ENCODE measurements at regions not wholly inside any gene's neighbourhood (a gene's known extent, or its start where the extent isn't known, plus 50 kb on each side); places are given as distances from the start of the nearest gene placed in this dataset.

GRCh38 chr9:110106661-110107060 lies 101.3 kb downstream of the C9orf152 start:
- no peak overlapping the region for H3K4me2 ChIP-seq
- no peak overlapping the region for H3K4me3 ChIP-seq
- H3K9ac ChIP-seq = no peak overlapping the region
- no peak overlapping the region for H3K27ac ChIP-seq
- H4K20me1 ChIP-seq = no peaks in the 10 kb centered on the region
- TF ChIP-seq Cebpa-rat (IDR thresholded peaks at IDR 0.05) = no peak
- no peaks in the 10 kb centered on the region for H3K36me3 ChIP-seq
- no peaks in the 10 kb centered on the region for H3K27me3 ChIP-seq
- no peaks in the 10 kb centered on the region for H3K9me3 ChIP-seq
- H3K4me1 ChIP-seq = peaks cover 3% of the 10 kb centered on the region; the same call in 1 of the 2 replicates

DNA sequence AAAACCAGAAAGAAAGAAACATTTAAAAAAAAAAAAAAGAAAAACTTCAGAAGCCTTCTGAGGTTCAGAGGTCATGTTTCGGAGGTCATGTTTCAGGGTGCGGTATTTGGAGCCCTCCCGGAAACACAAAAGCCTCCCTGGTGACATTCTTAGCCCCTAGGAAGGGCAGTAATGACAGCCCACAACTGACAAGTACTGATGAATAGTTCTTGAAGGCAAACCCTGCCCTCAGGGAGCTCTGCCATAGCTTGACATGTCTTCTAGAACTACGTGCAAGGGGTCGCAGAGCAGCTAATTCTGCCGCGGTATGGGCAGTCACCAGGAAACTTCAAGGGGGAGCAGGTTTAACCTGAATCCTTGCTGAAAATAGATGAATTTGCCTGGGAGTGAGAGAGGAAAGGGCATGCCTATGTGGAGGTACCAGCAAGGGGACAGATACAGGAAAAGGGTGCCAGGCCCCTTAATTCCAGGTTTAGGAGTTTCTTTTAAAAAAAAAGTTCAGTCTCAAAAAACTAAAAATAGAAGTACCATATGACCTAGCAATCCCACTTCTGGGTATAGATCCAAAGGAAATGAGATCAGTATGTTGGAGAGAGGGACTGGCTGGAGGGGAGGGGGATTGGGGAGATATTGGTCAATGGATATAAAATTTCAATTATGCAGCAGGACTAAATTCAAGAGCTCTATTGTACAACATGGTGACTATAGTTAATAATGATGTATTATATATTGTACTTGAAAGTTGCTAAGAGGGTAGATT lies 98.4 kb downstream of the C9orf152 start:
- TF ChIP-seq Cebpa-rat (IDR thresholded peaks at IDR 0.05) = no peak
- no peak overlapping the region for H3K9ac ChIP-seq
- no peaks in the 10 kb centered on the region for H3K27me3 ChIP-seq
- H3K36me3 ChIP-seq = no peaks in the 10 kb centered on the region
- no peak overlapping the region for H3K4me2 ChIP-seq
- no peak overlapping the region for H3K27ac ChIP-seq
- no peaks in the 10 kb centered on the region for H3K9me3 ChIP-seq
- H3K4me3 ChIP-seq = no peak overlapping the region
- peaks cover 4% of the 10 kb centered on the region for H3K4me1 ChIP-seq
- no peaks in the 10 kb centered on the region for H4K20me1 ChIP-seq

GRCh38 chr9:110110154-110110553 lies 97.8 kb downstream of the C9orf152 start:
- no peaks in the 10 kb centered on the region for H3K9me3 ChIP-seq
- H3K27me3 ChIP-seq = no peaks in the 10 kb centered on the region
- no peak overlapping the region for H3K4me3 ChIP-seq
- no peaks in the 10 kb centered on the region for H4K20me1 ChIP-seq
- no peak overlapping the region for H3K9ac ChIP-seq
- no peak overlapping the region for H3K27ac ChIP-seq
- no peak for TF ChIP-seq Cebpa-rat (IDR thresholded peaks at IDR 0.05)
- 0 out of 2 replicates have a peak overlapping the region, but pooled peaks have one; percentile 5 for H3K4me2 ChIP-seq
- H3K4me1 ChIP-seq = peaks cover 9% of the 10 kb centered on the region
- no peaks in the 10 kb centered on the region for H3K36me3 ChIP-seq

GRCh38 chr9:110111868-110112267 lies 96.1 kb downstream of the C9orf152 start:
- no peak overlapping the region for H3K4me2 ChIP-seq
- peaks cover 9% of the 10 kb centered on the region for H3K4me1 ChIP-seq
- no peak for TF ChIP-seq Cebpa-rat (IDR thresholded peaks at IDR 0.05)

DNA sequence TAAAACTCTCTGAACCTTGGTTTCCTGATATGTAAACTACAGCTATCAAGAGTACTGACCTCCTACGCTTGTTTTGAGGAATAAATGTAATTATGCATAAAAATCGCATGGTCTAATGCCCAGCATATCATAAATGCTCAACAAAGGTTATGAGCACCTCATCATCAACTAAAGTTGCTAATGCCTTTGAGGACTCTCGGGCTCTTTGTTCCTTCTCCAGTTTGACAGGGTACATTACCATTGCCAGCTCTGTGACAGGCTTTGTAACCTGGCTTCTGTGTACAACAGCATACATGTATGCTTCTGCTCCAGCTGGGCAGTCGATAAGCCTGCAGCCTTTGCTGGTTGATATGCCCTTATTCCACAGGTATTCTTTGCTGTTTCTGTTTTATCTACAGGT lies 95.2 kb downstream of the C9orf152 start:
- H3K9me3 ChIP-seq = no peaks in the 10 kb centered on the region

More at GRCh38 chr9:110111868-110112267, 96.1 kb downstream of the C9orf152 start:
- Histone ChIP-seq H3K27me3 (no peaks in the 10 kb centered on the region), H4K20me1 (no peaks in the 10 kb centered on the region), H3K36me3 (no peaks in the 10 kb centered on the region), H3K9me3 (no peaks in the 10 kb centered on the region), H3K9ac (no peak overlapping the region), H3K4me3 (no peak overlapping the region), H3K27ac (no peak overlapping the region)

GRCh38 chr9:110114086-110114858 lies 93.7 kb downstream of the C9orf152 start:
- Histone ChIP-seq H4K20me1 (no peaks in the 10 kb centered on the region), H3K27ac (no peak overlapping the region), H3K4me2 (peak overlapping the region; percentile 45)

More for the DNA sequence above, 95.2 kb downstream of the C9orf152 start:
- H3K27me3 ChIP-seq = no peaks in the 10 kb centered on the region
- no peaks in the 10 kb centered on the region for H3K36me3 ChIP-seq
- H3K27ac ChIP-seq = no peak overlapping the region
- TF ChIP-seq Cebpa-rat (IDR thresholded peaks at IDR 0.05) = no peak
- no peak overlapping the region for H3K9ac ChIP-seq
- H4K20me1 ChIP-seq = no peaks in the 10 kb centered on the region
- H3K4me2 ChIP-seq = no peak overlapping the region
- H3K4me1 ChIP-seq = peaks cover 9% of the 10 kb centered on the region
- no peak overlapping the region for H3K4me3 ChIP-seq

GRCh38 chr9:110114859-110115201 lies 93.1 kb downstream of the C9orf152 start:
- Histone ChIP-seq H3K4me1 (peaks cover 9% of the 10 kb centered on the region), H3K9ac (no peak overlapping the region), H3K4me2 (peak overlapping the region; percentile 45), H3K4me3 (no peak overlapping the region), H3K27ac (no peak overlapping the region), H3K9me3 (no peaks in the 10 kb centered on the region), H3K36me3 (no peaks in the 10 kb centered on the region), H3K27me3 (no peaks in the 10 kb centered on the region), H4K20me1 (no peaks in the 10 kb centered on the region)
- no peak for TF ChIP-seq Cebpa-rat (IDR thresholded peaks at IDR 0.05)

More at GRCh38 chr9:110114086-110114858, 93.7 kb downstream of the C9orf152 start:
- Histone ChIP-seq H3K27me3 (no peaks in the 10 kb centered on the region), H3K36me3 (no peaks in the 10 kb centered on the region), H3K4me1 (peaks cover 9% of the 10 kb centered on the region), H3K9me3 (no peaks in the 10 kb centered on the region), H3K9ac (no peak overlapping the region), H3K4me3 (no peak overlapping the region)
- no peak for TF ChIP-seq Cebpa-rat (IDR thresholded peaks at IDR 0.05)

- no peaks in the 10 kb centered on the region for H3K9me3 ChIP-seq
- H3K9ac ChIP-seq = no peak overlapping the region
- H3K4me2 ChIP-seq = no peak overlapping the region
- H3K4me3 ChIP-seq = no peak overlapping the region
- no peak for TF ChIP-seq Cebpa-rat (IDR thresholded peaks at IDR 0.05)
- no peak overlapping the region for H3K27ac ChIP-seq
- H3K27me3 ChIP-seq = no peaks in the 10 kb centered on the region
- no peaks in the 10 kb centered on the region for H4K20me1 ChIP-seq
- peaks cover 9% of the 10 kb centered on the region for H3K4me1 ChIP-seq
- no peaks in the 10 kb centered on the region for H3K36me3 ChIP-seq
Measured at GRCh38 chr9:110115341-110115820, 92.6 kb downstream of the C9orf152 start.

DNA sequence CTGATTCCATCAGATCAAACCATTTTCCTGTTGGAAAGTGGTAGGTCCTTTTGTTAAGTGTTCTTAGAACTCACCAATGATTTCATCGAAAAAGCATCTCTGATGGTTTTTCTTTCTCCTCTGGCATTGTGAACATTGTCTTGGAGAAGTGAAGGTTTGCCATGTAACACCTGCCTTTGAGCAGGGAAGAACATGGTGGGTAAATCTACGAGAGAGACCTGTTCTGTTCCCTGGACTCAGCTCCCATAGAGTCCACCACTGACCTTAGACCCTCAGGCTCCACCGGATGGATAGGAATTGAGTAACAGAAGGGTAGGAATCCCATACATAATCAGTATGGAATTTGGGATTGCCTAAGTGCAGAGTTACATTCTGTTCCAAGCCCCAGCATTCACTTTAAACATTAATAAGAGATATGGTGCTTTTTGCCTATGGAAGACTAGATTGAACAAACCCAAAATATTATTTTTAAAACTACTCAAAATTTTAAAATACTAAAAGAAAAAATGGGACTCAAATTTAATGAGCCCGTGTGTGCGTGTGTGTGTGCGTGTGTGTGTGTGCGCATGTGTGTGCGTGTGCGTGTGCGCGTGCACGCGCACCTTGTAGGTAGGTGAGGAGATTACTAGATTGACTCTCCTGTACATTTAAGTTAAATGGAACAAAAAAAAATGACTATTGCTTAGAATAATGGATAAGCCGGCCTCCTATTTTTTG lies 92.0 kb downstream of the C9orf152 start:
- Histone ChIP-seq H3K4me3 (no peak overlapping the region), H3K4me1 (peaks cover 9% of the 10 kb centered on the region), H3K9ac (no peak overlapping the region), H3K27ac (no peak overlapping the region), H3K36me3 (no peaks in the 10 kb centered on the region), H3K4me2 (no peak overlapping the region), H3K27me3 (peaks cover 2% of the 10 kb centered on the region), H3K9me3 (no peaks in the 10 kb centered on the region), H4K20me1 (no peaks in the 10 kb centered on the region)
- no peak for TF ChIP-seq Cebpa-rat (IDR thresholded peaks at IDR 0.05)
